ENCODE measurements at regions not wholly inside any gene's neighbourhood (a gene's known extent, or its start where the extent isn't known, plus 50 kb on each side); places are given as distances from the start of the nearest gene placed in this dataset.

GRCh38 chr5:128635379-128635778 is 97.3 kb upstream of the FBN2 start:
- no peak for TF ChIP-seq CTCF (IDR thresholded peaks at IDR 0.05)
- no peak for TF ChIP-seq POLR2A (IDR thresholded peaks at IDR 0.05)
